Myocyte (in vitro differentiated cells): ENCODE measurements at regions not wholly inside any gene's neighbourhood (a gene's known extent, or its start where the extent isn't known, plus 50 kb on each side); places are given as distances from the start of the nearest gene placed in this dataset.

Source experiments
- DNase-seq: peaks from one replicate; pipeline ENCODE4 v3.0.0-alpha.2; 2012; ENCODE audit warnings: low read depth

DNA sequence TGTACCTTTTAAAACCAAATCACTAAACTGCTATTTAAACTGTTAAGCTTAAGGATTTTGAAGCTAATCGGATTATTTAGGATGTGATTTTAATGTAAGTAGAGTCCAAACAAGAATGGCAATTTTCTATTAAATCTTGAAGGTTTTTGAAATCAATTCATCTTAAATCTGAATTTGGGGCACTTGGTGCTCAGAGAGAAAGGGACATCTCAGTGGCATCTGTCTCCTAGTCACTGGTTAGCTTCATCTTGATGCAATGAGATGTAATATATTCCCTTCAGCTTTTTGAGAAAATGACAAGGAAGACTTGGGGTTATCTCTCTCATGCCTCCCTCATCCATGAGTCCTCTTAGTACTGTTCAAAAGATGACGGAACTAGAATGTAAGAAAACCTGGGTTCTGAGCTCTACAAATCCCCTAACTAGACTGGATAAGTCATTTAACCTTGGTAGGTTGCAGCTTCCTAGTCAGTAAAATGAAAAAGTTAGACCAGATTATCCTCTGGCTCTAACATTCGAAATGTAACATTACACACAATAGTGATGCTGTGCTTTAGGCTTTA, 198.5 kb upstream of the NEBL start:
- DNase-seq: no peak

DNA sequence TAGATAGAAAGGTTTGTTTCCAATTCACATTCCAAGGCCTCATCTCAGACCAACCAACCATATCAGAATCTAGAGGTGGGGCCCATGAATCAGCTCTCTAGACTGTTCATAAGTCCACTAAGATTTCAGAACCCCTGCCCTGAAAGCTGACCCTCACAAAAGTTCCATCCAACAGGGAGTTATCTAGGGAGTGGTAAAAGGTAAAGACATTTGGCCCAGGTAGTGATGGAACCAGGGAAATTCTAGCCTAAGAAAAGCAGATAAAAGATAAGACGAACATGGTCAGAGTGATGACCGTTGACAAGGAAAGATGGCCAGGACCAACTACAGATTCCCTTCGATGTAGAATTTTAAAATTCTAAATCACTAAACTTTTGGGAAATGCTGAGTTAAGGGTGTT, 198.0 kb upstream of the NEBL start:
- DNase-seq: no peak

DNA sequence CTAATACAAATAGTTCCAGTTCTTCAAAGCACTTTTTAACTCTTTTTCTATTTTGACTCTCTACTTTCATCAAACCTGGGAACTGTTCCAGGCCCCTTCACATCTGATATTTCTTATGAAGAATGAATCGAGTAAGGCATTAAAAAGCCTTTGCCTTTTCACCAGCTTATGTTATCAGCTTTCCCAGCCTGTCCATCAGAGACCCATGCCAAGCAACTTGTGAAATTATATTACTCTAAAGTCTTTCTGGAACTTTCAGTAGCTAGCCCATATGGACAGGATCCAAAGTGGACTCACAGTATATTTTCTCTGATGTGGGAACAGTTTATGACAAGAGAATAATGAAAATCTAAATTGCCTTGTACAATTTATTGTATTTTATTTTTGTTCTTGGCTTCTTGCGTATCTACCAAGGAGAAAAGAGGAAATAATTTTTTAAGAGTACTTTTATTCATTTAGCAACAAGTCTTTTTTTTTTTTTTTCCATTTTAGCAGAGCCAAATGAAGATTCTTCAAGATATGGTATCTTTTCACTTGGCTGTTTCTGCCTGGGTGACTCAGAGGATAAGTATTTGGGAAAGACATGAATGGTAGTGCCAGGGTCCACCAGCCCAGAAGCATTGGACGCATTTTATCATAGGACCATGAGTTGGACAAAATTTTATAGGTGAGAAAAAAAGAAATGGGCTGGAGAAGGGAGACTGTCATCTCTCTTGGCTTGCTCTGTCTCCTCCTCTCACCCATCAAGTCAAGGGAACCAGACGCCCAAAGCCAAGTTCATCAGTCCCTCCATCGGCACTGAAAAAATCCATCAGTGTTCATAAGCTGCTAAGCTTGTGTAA, 195.8 kb upstream of the NEBL start:
- no peak for DNase-seq

DNA sequence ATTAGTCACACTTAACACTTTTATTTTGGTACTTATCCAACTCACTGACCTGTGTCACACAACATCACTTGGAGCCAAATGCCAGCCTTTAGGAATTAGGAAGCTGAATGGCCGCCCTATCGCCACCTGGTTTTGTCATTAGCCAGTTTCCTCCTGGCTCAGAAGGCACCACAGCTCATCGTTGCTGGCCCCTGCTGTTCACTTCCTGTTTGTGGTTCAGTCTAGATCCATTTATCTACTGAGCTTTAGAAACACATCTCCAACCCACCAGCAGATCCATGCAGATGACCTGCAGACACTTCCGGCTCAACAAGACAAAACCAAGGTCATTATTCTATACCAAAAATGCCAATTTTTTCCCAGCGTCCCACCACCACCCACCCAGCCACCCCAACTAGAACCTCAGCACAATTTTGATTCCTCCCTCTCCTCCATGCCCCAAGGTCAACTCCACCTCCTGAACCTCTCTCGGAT, 193.5 kb upstream of the NEBL start:
- no peak for DNase-seq

DNA sequence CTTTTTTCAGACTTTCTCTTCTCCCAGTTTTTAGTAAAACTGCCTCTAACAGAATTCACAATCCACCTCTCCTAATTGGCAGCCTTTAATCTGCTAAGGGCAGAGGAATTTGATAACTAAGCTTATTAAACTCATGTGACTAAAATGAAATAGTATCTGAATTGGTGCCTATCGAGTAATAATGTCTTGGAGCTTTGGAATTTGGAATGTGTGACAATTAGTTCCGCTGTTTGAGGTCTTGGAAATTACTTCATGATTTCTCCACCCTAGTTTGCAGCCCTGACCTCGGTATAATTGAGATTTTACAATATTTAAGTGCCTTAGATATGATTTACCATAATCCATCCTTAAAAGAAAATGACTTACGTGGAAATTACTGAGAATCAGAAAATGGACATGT, 190.4 kb upstream of the NEBL start:
- DNase-seq: no peak

GRCh38 chr10:21084700-21085099, 187.6 kb upstream of the NEBL start:
- no peak for DNase-seq

DNA sequence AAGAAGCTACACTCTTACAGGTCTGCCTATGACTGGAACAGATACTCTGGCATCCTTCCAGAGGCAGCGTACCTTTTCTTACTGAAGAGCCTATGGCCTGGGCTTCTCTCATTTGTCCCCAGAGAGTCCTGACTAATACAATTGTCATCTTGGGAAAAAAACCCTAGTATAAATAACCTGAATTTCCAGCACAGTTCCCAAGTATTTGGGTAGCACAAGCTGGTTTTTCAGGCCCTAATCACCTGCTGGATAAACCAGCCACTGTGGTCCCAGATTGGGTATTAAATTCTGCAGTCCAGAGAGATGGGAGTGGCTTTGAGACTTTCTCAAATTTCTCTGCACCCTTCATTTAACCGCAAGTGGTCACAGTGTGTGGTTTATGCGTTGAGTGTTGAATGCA, 186.8 kb upstream of the NEBL start:
- DNase-seq: no peak

DNA sequence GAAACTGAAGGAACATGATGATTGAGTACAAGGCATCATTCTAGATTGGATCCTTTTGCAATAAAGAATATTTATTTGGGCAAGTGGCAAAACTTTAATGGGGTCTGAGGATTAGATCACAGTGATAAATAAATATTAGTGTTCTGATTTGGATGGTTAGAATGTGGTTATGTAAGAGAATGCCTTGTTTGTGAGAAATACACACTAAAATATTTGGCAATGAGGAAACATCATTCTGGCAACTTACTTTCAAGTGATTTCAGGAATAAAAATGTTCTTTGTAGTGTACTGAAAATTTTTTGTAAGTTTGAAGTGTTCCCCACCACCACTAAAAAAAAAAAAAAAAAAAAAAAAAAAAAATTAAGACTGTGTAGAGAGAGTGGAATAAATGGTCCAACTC, 185.1 kb upstream of the NEBL start:
- no peak for DNase-seq

GRCh38 chr10:21080261-21080660, 183.2 kb upstream of the NEBL start:
- DNase-seq: no peak

GRCh38 chr10:21079330-21079658, 182.2 kb upstream of the NEBL start:
- no peak for DNase-seq

GRCh38 chr10:21078410-21079329, 181.6 kb upstream of the NEBL start:
- DNase-seq: peak; percentile 73

DNA sequence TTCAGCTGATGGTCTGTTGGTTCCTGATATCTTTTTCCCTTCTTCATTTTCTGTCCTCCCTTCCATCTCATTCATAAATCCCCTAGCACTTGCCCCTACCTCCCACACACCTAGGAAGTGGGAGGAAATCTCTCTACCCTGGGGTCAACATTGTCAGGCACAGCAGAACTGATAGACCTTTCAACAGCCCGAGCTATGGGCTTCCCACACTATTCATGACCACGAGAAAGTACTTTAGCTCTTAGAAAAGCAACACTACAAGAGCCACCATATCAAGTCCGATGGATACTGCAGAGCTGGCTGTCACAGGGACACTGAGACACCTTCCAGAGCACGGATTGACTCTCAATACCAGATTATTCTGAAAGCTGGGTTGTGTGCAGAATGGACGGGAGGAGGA, 180.6 kb upstream of the NEBL start:
- DNase-seq: no peak

DNA sequence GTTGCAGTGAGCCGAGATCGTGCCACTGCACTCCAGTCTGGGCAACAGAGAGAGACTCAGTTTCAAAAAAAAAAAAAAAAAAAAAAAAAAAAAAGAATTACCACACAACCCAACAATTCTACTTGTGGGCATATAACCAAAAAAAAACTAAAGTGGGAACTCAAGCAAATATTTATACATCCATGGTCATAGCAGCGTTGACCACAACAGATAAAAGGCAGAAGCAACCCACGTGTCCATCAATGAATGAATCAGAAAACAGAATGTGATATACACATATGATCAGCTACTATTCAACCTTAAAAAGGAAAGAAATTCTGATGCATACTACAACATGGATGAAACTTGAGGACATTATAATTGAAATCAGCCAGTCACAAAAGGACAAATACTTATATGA, 179.3 kb upstream of the NEBL start:
- DNase-seq: no peak

GRCh38 chr10:21075880-21076279, 178.8 kb upstream of the NEBL start:
- DNase-seq: no peak

- DNase-seq: no peak
Measured at GRCh38 chr10:21071001-21071673, 174.0 kb upstream of the NEBL start.

GRCh38 chr10:21069929-21070700, 173.0 kb upstream of the NEBL start:
- no peak for DNase-seq

DNA sequence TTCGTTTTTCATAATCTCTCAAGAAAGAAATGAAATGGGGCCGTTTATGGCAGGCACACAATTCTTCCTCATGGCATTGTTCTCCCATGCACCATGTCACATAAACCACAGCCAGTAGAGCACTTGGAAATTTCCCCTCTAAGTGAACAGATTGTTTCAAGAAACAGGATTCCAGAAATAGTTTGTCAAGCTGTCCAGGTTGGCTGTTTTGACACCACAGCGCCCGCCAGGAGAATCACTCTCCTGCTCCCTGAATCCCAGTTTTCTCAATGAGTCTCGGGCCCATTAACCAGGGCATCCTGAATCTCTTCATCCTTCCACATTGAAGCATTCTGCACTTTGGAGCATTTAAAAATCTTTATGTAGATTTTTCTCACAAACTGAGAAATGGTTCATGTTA, 172.2 kb upstream of the NEBL start:
- no peak for DNase-seq

DNA sequence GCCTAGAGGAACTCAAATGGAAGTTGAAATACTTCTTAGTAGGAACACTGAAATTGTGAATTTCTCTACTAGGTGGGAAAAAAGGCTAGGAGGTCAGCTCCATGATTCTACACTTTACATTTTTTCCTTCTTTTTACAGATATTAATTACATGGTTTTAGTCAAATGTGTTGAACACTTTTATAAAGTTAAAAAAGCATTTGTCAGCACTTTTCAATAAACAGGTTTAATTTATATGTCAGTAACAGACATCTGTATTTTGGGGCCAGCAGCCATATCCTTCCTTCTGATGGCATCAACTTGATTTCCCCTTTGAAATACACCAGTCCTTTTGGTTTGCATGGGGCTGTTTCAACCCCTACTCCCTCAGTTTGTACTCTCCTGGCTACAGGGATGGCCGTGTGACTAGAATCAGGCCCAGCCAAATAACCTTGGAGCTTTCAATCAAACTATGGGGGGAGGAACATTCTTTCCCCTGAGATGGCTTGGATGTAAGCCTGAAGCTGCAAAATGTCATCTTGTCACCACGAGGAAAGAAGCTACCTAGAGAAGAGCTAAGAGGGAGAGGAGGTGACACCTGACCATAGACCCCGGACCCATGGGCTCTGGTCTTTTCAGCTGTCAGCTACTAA, 171.0 kb upstream of the NEBL start:
- no peak for DNase-seq

DNA sequence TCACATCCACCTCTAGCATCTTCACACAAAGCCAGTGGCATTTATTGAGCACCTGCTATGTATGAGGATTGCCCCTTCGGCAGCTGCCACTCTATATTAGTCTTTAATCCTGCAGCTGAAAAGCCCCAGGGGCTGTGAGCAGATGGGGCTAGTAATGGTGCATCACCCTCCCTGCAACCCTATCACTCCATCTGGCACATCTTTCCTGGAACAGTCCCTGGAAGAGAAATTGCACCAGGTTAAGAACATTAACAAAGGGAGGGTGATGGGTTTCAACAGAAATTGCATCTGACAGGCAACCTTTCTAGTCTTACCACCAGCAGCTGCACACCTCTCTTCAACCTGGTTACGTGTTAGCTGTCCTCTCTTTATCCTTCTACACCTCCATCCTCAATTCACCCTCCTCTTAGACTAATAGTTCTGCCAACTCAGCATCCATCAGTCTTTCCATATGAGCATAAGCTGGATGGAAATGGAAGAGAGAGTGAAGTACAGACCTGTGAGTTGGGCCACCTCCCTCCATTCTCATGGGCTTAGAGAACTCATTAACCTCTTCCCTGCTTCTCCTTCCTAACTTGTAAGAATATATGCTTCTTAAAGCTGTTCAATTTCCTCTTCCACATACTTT, 168.6 kb upstream of the NEBL start:
- DNase-seq: no peak

GRCh38 chr10:21061982-21062381, 164.9 kb upstream of the NEBL start:
- DNase-seq: no peak
